Stimulated activated CD4-positive, alpha-beta T cell treated with anti-CD3 and anti-CD28 coated beads, TNF-alpha, amount 100 ng/mL, for 1 hour (primary cell): ENCODE measurements at regions not wholly inside any gene's neighbourhood (a gene's known extent, or its start where the extent isn't known, plus 50 kb on each side); places are given as distances from the start of the nearest gene placed in this dataset.
A peak's percentile ranks its signal among the peaks of the same experiment; 100 is the strongest.
"Not testable (repeated sequence)": the region's sequence is repeated elsewhere in the genome, so short reads cannot be mapped to it uniquely, and the experiment has no call there.

Experiments
- DNase-seq, 3 donors: peaks; one replicate each; pipeline ENCODE4 v3.0.0-alpha.2; 2020; ENCODE audit warnings: low read depth in 3 of 3, low spot score in 1 of 3

- no peak for DNase-seq
Measured at GRCh38 chr10:2210088-2210487, 472.8 kb upstream of the ADARB2 start.

- no peak for DNase-seq
Measured at GRCh38 chr10:2208106-2208505, 470.8 kb upstream of the ADARB2 start.

- no peak for DNase-seq
Measured at GRCh38 chr10:2207246-2207922, 470.1 kb upstream of the ADARB2 start.

GRCh38 chr10:2205406-2205805, 468.1 kb upstream of the ADARB2 start:
- DNase-seq = no peak

GRCh38 chr10:2202401-2202800, 465.1 kb upstream of the ADARB2 start:
- DNase-seq = no peak

- no peak for DNase-seq
Measured at GRCh38 chr10:2201534-2202099, 464.3 kb upstream of the ADARB2 start.

- DNase-seq = no peak
Measured at GRCh38 chr10:2197663-2198062, 460.3 kb upstream of the ADARB2 start.

GRCh38 chr10:2196272-2196671, 458.9 kb upstream of the ADARB2 start:
- DNase-seq = no peak

- DNase-seq = not testable (repeated sequence)
Measured at GRCh38 chr10:2189356-2189755, 452.0 kb upstream of the ADARB2 start.

GRCh38 chr10:2188371-2188770, 451.0 kb upstream of the ADARB2 start:
- DNase-seq = no peak

GRCh38 chr10:2173327-2173726, 436.0 kb upstream of the ADARB2 start:
- DNase-seq = no peak

- DNase-seq = no peak
Measured at GRCh38 chr10:2165771-2166460, 428.6 kb upstream of the ADARB2 start.

GRCh38 chr10:2150288-2150687, 413.0 kb upstream of the ADARB2 start:
- DNase-seq = no peak

GRCh38 chr10:2145926-2146478, 408.7 kb upstream of the ADARB2 start:
- no peak for DNase-seq

- DNase-seq = no peak
Measured at GRCh38 chr10:2145491-2145890, 408.2 kb upstream of the ADARB2 start.

GRCh38 chr10:2144584-2144983, 407.3 kb upstream of the ADARB2 start:
- DNase-seq = no peak

- DNase-seq = no peak
Measured at GRCh38 chr10:2143213-2143835, 406.0 kb upstream of the ADARB2 start.

GRCh38 chr10:2139746-2140145, 402.4 kb upstream of the ADARB2 start:
- no peak for DNase-seq

GRCh38 chr10:2137549-2138174, 400.3 kb upstream of the ADARB2 start:
- peak in 1 of 3 donors; percentile 1 for DNase-seq

- DNase-seq = no peak
Measured at GRCh38 chr10:2130705-2131305, 393.5 kb upstream of the ADARB2 start.

- DNase-seq = no peak
Measured at GRCh38 chr10:2128991-2129390, 391.7 kb upstream of the ADARB2 start.
